Smooth muscle cell (in vitro differentiated cells): ENCODE measurements at regions not wholly inside any gene's neighbourhood (a gene's known extent, or its start where the extent isn't known, plus 50 kb on each side); places are given as distances from the start of the nearest gene placed in this dataset.
"Not testable (repeated sequence)": the region's sequence is repeated elsewhere in the genome, so short reads cannot be mapped to it uniquely, and the experiment has no call there.

Experiments
- DNase-seq: peaks from one replicate; lab custom pipeline; 2025; ENCODE audit not compliant: unreplicated experiment; lab: John Stamatoyannopoulos, UW
- H2AFZ ChIP-seq: fragments of 200-600 bp; sonication (generic); 2 replicates; pipeline ENCODE4 v1.6.0; 2016; ENCODE audit warnings: antibody characterized with exemption, low read depth, mild to moderate bottlenecking
- H3F3A ChIP-seq: fragments of 200-600 bp; sonication (generic); 2 replicates; pipeline ENCODE4 v1.6.0; 2017; ENCODE audit warnings: antibody characterized with exemption, low read depth
- H3K27ac ChIP-seq: fragments of 200-600 bp; sonication (generic); 2 replicates; pipeline ENCODE4 v1.5.1; 2016; ENCODE audit warnings: low read depth, mild to moderate bottlenecking
- H3K27me3 ChIP-seq: fragments of 200-600 bp; sonication (generic); 2 replicates; pipeline ENCODE4 v1.6.1; 2016; ENCODE audit warnings: low read depth, mild to moderate bottlenecking
- H3K36me3 ChIP-seq: fragments of 200-600 bp; sonication (generic); 2 replicates; pipeline ENCODE4 v1.5.1; 2016; ENCODE audit warnings: low read depth
- H3K4me1 ChIP-seq: fragments of 200-600 bp; sonication (generic); 2 replicates; pipeline ENCODE4 v1.5.1; 2016; ENCODE audit warnings: low read depth
- H3K4me2 ChIP-seq: fragments of 200-600 bp; sonication (generic); 2 replicates; pipeline ENCODE4 v1.6.0; 2016; ENCODE audit warnings: mild to moderate bottlenecking
- H3K4me3 ChIP-seq: fragments of 200-600 bp; sonication (generic); 2 replicates; pipeline ENCODE4 v1.5.1; 2016; ENCODE audit warnings: mild to moderate bottlenecking
- H3K79me2 ChIP-seq: fragments of 200-600 bp; sonication (generic); 2 replicates; pipeline ENCODE4 v1.6.0; 2016; ENCODE audit warnings: low read depth, mild to moderate bottlenecking
- H3K9ac ChIP-seq: fragments of 200-600 bp; sonication (generic); 2 replicates; pipeline ENCODE4 v1.6.0; 2016; ENCODE audit warnings: low read depth
- H3K9me3 ChIP-seq: fragments of 200-600 bp; sonication (generic); replicated peaks from 2 replicates; pipeline ENCODE4 v1.5.1; 2016; ENCODE audit warnings: low read depth
- H4K20me1 ChIP-seq: fragments of 200-600 bp; sonication (generic); 2 replicates; pipeline ENCODE4 v1.6.0; 2016; ENCODE audit warnings: low read depth
- WGBS: methylation state at CpG from one replicate; pipeline ENCODE4 v1.1.7; 2016; ENCODE audit warnings: low lambda C conversion rate; 5-methylcytosine and 5-hydroxymethylcytosine counted together
- TF ChIP-seq, protein P1 (sequence below): fragments of 200-600 bp; sonication (generic); IDR thresholded peaks from 2 replicates; pipeline ENCODE4 v1.5.1; 2017; ENCODE audit warnings: borderline replicate concordance, mild to moderate bottlenecking, antibody characterized with exemption; ENCODE audit not compliant: insufficient read depth, poor library complexity, severe bottlenecking

DNA sequence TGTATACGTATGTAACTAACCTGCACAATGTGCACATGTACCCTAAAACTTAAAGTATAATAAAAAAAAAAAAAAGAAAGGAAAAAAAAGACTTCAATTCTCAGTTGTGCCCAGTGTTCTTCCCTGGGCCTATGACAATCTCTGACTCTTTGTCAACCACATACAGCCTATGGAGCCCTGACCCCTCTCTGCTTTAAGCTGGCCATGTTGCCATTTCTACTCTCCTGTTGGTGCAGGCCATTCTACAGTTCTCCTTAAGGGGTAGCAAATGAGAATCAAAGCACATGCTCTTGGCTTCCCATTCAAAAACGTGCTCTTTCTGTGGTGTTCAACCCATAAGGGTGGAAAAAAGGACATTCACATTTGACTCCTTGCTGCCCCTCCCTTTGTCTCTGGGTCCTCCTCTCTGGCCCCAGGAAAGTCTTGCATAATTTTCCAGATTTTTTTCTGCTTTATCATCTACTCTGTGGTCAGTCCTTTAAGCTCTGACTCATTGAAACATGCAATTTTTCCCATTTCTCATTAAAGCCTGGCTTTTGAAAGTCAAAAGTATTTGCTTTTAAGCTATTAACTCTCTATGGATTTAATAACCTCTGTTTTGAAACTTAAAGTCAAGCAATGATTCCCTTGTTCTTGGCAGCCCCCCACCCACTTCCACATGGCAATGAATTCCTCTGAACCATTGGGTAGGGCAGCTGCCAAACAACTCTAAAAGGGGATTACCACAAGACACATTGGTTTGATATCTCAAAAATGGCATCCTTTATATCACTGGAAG lies 208.6 kb upstream of the MCHR2 start:
- TF ChIP-seq, protein P1, sequence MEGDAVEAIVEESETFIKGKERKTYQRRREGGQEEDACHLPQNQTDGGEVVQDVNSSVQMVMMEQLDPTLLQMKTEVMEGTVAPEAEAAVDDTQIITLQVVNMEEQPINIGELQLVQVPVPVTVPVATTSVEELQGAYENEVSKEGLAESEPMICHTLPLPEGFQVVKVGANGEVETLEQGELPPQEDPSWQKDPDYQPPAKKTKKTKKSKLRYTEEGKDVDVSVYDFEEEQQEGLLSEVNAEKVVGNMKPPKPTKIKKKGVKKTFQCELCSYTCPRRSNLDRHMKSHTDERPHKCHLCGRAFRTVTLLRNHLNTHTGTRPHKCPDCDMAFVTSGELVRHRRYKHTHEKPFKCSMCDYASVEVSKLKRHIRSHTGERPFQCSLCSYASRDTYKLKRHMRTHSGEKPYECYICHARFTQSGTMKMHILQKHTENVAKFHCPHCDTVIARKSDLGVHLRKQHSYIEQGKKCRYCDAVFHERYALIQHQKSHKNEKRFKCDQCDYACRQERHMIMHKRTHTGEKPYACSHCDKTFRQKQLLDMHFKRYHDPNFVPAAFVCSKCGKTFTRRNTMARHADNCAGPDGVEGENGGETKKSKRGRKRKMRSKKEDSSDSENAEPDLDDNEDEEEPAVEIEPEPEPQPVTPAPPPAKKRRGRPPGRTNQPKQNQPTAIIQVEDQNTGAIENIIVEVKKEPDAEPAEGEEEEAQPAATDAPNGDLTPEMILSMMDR: no peak
- H4K20me1 ChIP-seq: no peaks in the 10 kb centered on the region
- H3K36me3 ChIP-seq: no peaks in the 10 kb centered on the region
- no peaks in the 10 kb centered on the region for H3K4me1 ChIP-seq
- H3K4me3 ChIP-seq: no peak overlapping the region
- 17% methylated on average over 1 of the region's 2 CpGs for WGBS
- H3F3A ChIP-seq: peaks cover 4% of the 10 kb centered on the region
- no peaks in the 10 kb centered on the region for H3K79me2 ChIP-seq
- DNase-seq: no peak
- no peak overlapping the region for H2AFZ ChIP-seq
- peak overlapping the region; percentile 74 for H3K9ac ChIP-seq
- H3K27ac ChIP-seq: peak overlapping the region; percentile 99
- H3K27me3 ChIP-seq: no peaks in the 10 kb centered on the region
- H3K9me3 ChIP-seq: no peaks in the 10 kb centered on the region
- H3K4me2 ChIP-seq: no peak overlapping the region

DNA sequence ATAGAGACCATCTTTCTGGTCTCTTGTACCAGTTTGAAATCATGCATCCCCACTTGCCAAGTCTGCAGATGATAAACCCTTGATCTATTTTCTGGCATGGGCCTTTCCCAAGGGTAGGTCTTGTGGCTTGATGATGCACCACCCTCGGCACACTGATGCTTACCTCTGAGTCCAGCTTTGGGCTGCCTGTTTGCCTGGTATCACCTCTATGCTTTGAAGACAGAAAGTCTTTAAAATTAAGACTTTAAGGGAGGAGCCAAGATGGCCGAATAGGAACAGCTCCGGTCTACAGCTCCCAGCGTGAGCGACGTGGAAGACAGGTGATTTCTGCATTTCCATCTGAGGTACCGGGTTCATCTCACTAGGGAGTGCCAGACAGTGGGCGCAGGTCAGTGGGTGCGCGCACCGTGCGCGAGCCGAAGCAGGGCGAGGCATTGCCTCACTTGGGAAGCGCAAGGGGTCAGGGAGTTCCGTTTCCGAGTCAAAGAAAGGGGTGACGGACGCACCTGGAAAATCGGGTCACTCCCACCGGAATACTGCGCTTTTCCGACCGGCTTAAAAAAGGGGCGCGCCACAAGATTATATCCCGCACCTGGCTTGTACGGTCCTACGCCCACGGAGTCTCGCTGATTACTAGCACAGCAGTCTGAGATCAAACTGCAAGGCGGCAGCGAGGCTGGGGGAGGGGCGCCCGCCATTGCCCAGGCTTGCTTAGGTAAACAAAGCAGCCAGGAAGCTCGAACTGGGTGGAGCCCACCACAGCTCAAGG lies 202.4 kb upstream of the MCHR2 start:
- H2AFZ ChIP-seq, H3K27me3 ChIP-seq, H3K27ac ChIP-seq, H3K9ac ChIP-seq, H3K4me2 ChIP-seq, H3K4me1 ChIP-seq, H3F3A ChIP-seq, H3K9me3 ChIP-seq, H3K36me3 ChIP-seq, H3K79me2 ChIP-seq, DNase-seq, H3K4me3 ChIP-seq, H4K20me1 ChIP-seq: not testable (repeated sequence)
- WGBS: 82% methylated on average over 36 of the region's 37 CpGs

DNA sequence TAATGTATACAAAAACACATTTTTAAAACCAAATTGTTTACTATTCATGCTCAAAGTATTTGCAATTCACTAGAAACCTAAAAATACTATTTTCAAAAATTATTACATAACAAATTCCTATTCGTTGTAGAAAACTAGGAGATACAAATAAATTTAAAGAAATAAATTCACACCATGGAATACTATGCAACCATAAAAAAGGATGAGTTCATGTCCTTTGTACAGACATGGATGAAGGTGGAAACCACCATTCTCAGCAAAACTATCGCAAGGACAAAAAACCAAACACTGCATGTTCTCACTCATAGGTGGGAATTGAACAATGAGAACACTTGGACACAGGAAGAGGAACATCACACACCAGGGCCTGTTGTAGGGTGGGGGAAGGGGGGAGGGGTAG lies 201.2 kb upstream of the MCHR2 start:
- not testable (repeated sequence) for H2AFZ ChIP-seq, H3K4me2 ChIP-seq, H3K27ac ChIP-seq, H3K9ac ChIP-seq, H3K9me3 ChIP-seq, H3K4me3 ChIP-seq, H3K4me1 ChIP-seq, DNase-seq, H4K20me1 ChIP-seq, H3K36me3 ChIP-seq, H3F3A ChIP-seq, H3K27me3 ChIP-seq, H3K79me2 ChIP-seq
- WGBS: 95% methylated on average over 2 of the region's 2 CpGs

DNA sequence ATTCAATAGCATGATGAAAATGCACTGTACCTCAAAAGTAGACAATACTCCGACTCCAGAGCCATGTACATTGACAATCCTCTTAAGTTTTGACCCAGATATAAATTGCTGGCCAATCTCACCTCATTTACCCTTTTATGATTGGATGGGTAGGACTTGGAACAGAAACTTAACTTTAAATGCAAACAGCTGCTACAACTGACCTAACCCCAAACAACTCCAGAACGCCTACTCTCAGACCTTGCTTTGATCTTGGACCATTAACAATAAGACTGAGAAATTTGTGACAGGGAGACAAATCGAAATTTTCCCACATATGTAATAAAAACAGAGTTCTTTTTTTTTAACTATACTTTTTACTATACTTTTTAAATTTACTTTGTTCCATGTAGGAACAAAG lies 200.5 kb upstream of the MCHR2 start:
- Histone ChIP-seq H3K4me2 (no peak overlapping the region), H3K79me2 (no peaks in the 10 kb centered on the region), H4K20me1 (no peaks in the 10 kb centered on the region), H3K36me3 (no peaks in the 10 kb centered on the region), H3F3A (no peaks in the 10 kb centered on the region), H2AFZ (no peak overlapping the region), H3K4me1 (no peaks in the 10 kb centered on the region), H3K9ac (no peak overlapping the region), H3K9me3 (no peaks in the 10 kb centered on the region), H3K27me3 (no peaks in the 10 kb centered on the region), H3K4me3 (no peak overlapping the region), H3K27ac (no peak overlapping the region)
- TF ChIP-seq, protein P1: no peak
- WGBS: 49% methylated on average over 3 of the region's 3 CpGs
- DNase-seq: no peak
